IPS-15b (cell line): ENCODE measurements at regions not wholly inside any gene's neighbourhood (a gene's known extent, or its start where the extent isn't known, plus 50 kb on each side); places are given as distances from the start of the nearest gene placed in this dataset.

Source experiments
- H3K27me3 ChIP-seq: one replicate; pipeline ENCODE4 v1.6.1; 2013; ENCODE audit warnings: low read length; ENCODE audit not compliant: control insufficient read depth, insufficient read depth
- H3K36me3 ChIP-seq: one replicate; pipeline ENCODE4 v1.6.1; 2013; ENCODE audit warnings: low read length; ENCODE audit not compliant: control insufficient read depth, insufficient read depth
- H3K4me1 ChIP-seq: one replicate; pipeline ENCODE4 v1.6.1; 2013; ENCODE audit warnings: mild to moderate bottlenecking, low read length; ENCODE audit not compliant: control insufficient read depth, insufficient read depth
- H3K4me3 ChIP-seq: one replicate; pipeline ENCODE4 v1.5.1; 2013; ENCODE audit warnings: low read depth, low read length
- H3K9ac ChIP-seq: one replicate; pipeline ENCODE4 v1.6.1; 2013; ENCODE audit warnings: low read depth, mild to moderate bottlenecking, low read length
- H3K9me3 ChIP-seq: one replicate; pipeline ENCODE4 v1.6.1; 2013; ENCODE audit warnings: mild to moderate bottlenecking, low read length; ENCODE audit not compliant: control insufficient read depth, insufficient read depth

GRCh38 chr2:2662037-2662846, 331.2 kb upstream of the MYT1L start:
- H3K9ac ChIP-seq, result no peak overlapping the region
- H3K9me3 ChIP-seq, result no peaks in the 10 kb centered on the region
- no peaks in the 10 kb centered on the region for H3K4me1 ChIP-seq
- H3K36me3 ChIP-seq, result no peaks in the 10 kb centered on the region
- no peaks in the 10 kb centered on the region for H3K27me3 ChIP-seq
- H3K4me3 ChIP-seq, result no peak overlapping the region

GRCh38 chr2:2660789-2661355, 329.8 kb upstream of the MYT1L start:
- Histone ChIP-seq H3K4me3 (no peak overlapping the region), H3K9me3 (no peaks in the 10 kb centered on the region), H3K4me1 (no peaks in the 10 kb centered on the region), H3K27me3 (no peaks in the 10 kb centered on the region), H3K9ac (no peak overlapping the region), H3K36me3 (no peaks in the 10 kb centered on the region)

- H3K4me1 ChIP-seq, result no peaks in the 10 kb centered on the region
- H3K9me3 ChIP-seq, result no peaks in the 10 kb centered on the region
- no peak overlapping the region for H3K9ac ChIP-seq
- H3K36me3 ChIP-seq, result no peaks in the 10 kb centered on the region
- no peak overlapping the region for H3K4me3 ChIP-seq
- no peaks in the 10 kb centered on the region for H3K27me3 ChIP-seq
Measured at GRCh38 chr2:2657121-2657962, 326.3 kb upstream of the MYT1L start.

GRCh38 chr2:2656115-2657011, 325.3 kb upstream of the MYT1L start:
- Histone ChIP-seq H3K4me3 (no peak overlapping the region), H3K27me3 (no peaks in the 10 kb centered on the region), H3K9me3 (no peaks in the 10 kb centered on the region), H3K9ac (no peak overlapping the region), H3K4me1 (no peaks in the 10 kb centered on the region), H3K36me3 (no peaks in the 10 kb centered on the region)

GRCh38 chr2:2655453-2656114, 324.5 kb upstream of the MYT1L start:
- Histone ChIP-seq H3K4me1 (no peaks in the 10 kb centered on the region), H3K36me3 (no peaks in the 10 kb centered on the region), H3K9ac (no peak overlapping the region), H3K4me3 (no peak overlapping the region), H3K27me3 (no peaks in the 10 kb centered on the region), H3K9me3 (no peaks in the 10 kb centered on the region)

GRCh38 chr2:2653231-2653630, 322.2 kb upstream of the MYT1L start:
- H3K4me3 ChIP-seq, result no peak overlapping the region
- no peaks in the 10 kb centered on the region for H3K27me3 ChIP-seq
- no peaks in the 10 kb centered on the region for H3K9me3 ChIP-seq
- H3K9ac ChIP-seq, result no peak overlapping the region
- no peaks in the 10 kb centered on the region for H3K4me1 ChIP-seq
- no peaks in the 10 kb centered on the region for H3K36me3 ChIP-seq

- no peaks in the 10 kb centered on the region for H3K4me1 ChIP-seq
- H3K36me3 ChIP-seq, result no peaks in the 10 kb centered on the region
- H3K9ac ChIP-seq, result no peak overlapping the region
- H3K27me3 ChIP-seq, result no peaks in the 10 kb centered on the region
- no peaks in the 10 kb centered on the region for H3K9me3 ChIP-seq
- no peak overlapping the region for H3K4me3 ChIP-seq
Measured at GRCh38 chr2:2650608-2651375, 319.7 kb upstream of the MYT1L start.

- Histone ChIP-seq H3K4me3 (no peak overlapping the region), H3K27me3 (no peaks in the 10 kb centered on the region), H3K4me1 (no peaks in the 10 kb centered on the region), H3K9me3 (no peaks in the 10 kb centered on the region), H3K9ac (no peak overlapping the region), H3K36me3 (no peaks in the 10 kb centered on the region)
Measured at GRCh38 chr2:2649109-2650072, 318.3 kb upstream of the MYT1L start.

GRCh38 chr2:2648094-2648493, 317.0 kb upstream of the MYT1L start:
- H3K36me3 ChIP-seq, result no peaks in the 10 kb centered on the region
- H3K9ac ChIP-seq, result no peak overlapping the region
- H3K4me3 ChIP-seq, result no peak overlapping the region
- no peaks in the 10 kb centered on the region for H3K27me3 ChIP-seq
- H3K4me1 ChIP-seq, result no peaks in the 10 kb centered on the region
- no peaks in the 10 kb centered on the region for H3K9me3 ChIP-seq

- Histone ChIP-seq H3K4me3 (no peak overlapping the region), H3K4me1 (no peaks in the 10 kb centered on the region), H3K9me3 (no peaks in the 10 kb centered on the region), H3K9ac (no peak overlapping the region), H3K36me3 (no peaks in the 10 kb centered on the region), H3K27me3 (no peaks in the 10 kb centered on the region)
Measured at GRCh38 chr2:2647141-2647541, 316.1 kb upstream of the MYT1L start.
